ENCODE measurements at regions not wholly inside any gene's neighbourhood (a gene's known extent, or its start where the extent isn't known, plus 50 kb on each side); places are given as distances from the start of the nearest gene placed in this dataset.

DNA sequence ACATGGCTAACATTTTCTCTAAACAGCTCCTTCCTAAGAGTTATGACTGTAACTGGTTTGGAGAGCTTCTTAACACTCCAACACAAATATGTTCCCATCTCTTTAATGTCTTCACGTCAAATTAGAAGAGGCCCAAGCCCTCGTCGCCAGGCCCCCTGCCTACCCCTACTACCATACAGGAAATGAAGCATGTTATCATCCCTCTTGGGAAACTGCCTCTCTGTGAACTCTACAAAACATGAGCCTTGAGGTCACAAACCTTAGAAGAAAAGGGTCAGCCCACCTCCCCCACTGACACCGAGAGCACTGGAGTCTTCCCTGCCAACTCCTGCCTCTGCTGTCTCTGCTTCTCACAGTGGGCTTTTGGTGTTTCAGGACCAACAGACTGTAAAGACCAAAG is 243.1 kb upstream of the STT3B start:
- Mint-ChIP-seq H3K4me1 (peaks cover 39% of the 10 kb centered on the region), H3K9me3 (peaks cover 11% of the 10 kb centered on the region), H3K4me3 (no peak overlapping the region), H3K36me3 (ENCODE audit: low read depth) (no peaks in the 10 kb centered on the region), H3K27ac (peak overlapping the region; percentile 45), H3K27me3 (peaks cover 2% of the 10 kb centered on the region)
- no peak for DNase-seq
- intact Hi-C loops (cut with micrococcal nuclease), result loop anchor here (2.0 to 10.0 kb wide), 4 partner anchors 41 to 685 kb away; no protein-coding TSS in a partner anchor

DNA sequence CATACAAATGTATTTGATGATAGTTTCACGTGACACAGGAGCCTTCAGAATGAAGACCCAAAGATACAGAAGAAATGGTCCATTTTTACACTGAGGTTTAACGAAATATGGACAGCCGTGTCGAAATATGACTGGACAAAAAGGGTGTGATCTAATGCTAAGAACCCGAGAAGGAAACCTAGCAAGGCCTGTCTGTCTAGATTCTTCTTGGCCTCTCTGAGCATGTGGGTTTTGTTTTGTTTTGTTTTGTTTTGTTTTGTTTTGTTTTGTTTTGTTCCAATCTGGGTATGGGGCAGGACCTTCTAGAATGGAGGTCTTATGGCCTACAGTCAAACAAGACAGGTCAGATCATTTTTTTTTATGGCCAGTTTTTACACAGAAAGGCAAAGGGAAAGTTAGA is 242.7 kb upstream of the STT3B start:
- peaks cover 39% of the 10 kb centered on the region for H3K4me1 Mint-ChIP-seq
- H3K4me3 Mint-ChIP-seq, result no peak overlapping the region
- H3K27ac Mint-ChIP-seq, result peak overlapping the region; percentile 68
- DNase-seq, result no peak
- H3K9me3 Mint-ChIP-seq, result peaks cover 11% of the 10 kb centered on the region
- no peaks in the 10 kb centered on the region for H3K36me3 Mint-ChIP-seq (ENCODE audit: low read depth)
- intact Hi-C loops (cut with micrococcal nuclease), result no loop called here
- peaks cover 2% of the 10 kb centered on the region for H3K27me3 Mint-ChIP-seq

DNA sequence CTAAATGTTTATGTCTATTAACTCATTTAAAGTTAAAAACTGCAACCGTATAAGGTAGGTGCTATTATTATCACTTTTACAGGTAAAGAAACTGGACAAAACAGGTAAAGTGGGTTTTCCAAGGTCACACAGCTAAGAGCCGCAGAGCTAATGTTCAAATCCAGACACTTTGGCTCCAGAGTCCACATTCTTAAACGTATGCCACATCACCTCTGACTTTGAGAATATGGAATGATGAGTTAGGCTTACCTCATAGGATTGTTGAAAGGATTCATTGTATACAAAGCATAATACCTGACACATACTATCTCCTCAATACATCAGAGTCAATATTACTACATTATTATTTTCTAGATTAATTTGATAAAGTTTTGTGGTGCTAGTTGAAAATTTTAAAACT is 240.9 kb upstream of the STT3B start:
- Mint-ChIP-seq H3K4me1 (peaks cover 37% of the 10 kb centered on the region), H3K4me3 (no peak overlapping the region), H3K9me3 (peaks cover 11% of the 10 kb centered on the region), H3K36me3 (ENCODE audit: low read depth) (no peaks in the 10 kb centered on the region), H3K27ac (no peak overlapping the region), H3K27me3 (peaks cover 2% of the 10 kb centered on the region)
- intact Hi-C loops (cut with micrococcal nuclease), result no loop called here
- no peak for DNase-seq

DNA sequence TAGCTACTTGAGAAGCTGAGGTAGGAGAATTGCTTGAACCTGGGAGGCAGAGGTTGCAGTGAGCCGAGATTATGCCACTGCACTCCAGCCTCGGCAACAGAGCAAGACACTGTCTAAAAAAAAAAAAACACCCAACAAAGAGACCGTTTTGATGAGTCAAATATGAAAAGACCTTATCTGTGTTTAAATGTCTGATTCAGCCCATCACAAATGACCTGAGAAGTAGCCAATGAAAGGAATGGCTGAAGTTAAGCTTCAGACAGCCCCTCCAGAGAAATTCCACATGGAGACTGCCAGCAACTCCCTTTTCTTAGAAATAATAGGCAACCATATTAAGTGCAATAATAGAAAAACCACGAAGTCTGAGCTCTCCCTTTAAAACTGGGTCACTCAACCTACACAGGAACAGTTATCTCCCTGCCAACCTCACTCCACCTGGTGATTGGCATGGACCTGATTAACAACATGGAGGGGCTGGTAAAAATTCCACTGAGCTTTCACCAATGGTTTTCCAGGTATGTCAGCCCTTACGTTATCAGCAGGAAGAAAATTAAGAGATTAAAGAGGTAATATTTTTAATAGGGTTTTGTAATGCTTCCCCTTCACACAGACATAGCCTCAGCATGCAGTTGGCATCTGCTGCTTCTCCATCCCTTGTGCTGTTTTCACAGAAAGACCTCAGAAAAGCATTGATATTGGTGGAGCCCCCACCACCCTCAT is 238.1 kb upstream of the STT3B start:
- peaks cover 23% of the 10 kb centered on the region for H3K9me3 Mint-ChIP-seq
- H3K36me3 Mint-ChIP-seq (ENCODE audit: low read depth), result peaks cover 7% of the 10 kb centered on the region
- intact Hi-C loops (cut with micrococcal nuclease), result no loop called here
- peaks cover 2% of the 10 kb centered on the region for H3K27me3 Mint-ChIP-seq
- no peak overlapping the region for H3K27ac Mint-ChIP-seq
- DNase-seq, result no peak
- peaks cover 14% of the 10 kb centered on the region for H3K4me1 Mint-ChIP-seq
- no peak overlapping the region for H3K4me3 Mint-ChIP-seq

DNA sequence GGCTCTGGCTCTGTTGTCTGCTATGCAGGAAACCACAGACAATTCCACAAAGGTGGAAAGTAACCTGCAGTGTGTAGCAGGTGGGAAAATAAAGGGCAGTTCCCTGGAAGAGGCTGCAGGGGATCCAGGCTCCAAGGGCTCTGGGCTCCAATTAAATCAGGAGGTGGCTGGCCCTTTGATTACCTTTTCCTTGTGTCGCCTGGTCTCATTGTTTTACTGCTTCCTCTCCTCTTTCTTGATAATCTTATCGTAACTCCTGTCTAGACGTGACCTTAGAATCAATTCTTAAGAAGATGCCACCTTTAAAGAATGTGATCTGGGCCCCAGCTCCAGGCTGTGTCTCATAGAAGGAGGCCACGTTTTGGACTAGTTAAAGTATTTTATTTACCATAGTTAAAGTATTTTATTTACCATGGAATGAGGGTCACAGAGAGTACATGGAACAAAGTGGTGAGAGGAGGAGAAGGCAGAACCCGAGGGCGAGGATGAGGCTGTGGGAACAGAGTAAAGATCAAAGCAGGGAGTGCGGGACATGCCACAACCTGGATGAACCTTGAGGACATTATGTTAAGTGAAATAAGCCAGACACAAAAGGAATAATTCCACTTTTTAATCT is 237.5 kb upstream of the STT3B start:
- H3K36me3 Mint-ChIP-seq (ENCODE audit: low read depth), result peaks cover 7% of the 10 kb centered on the region
- DNase-seq, result no peak
- peaks cover 23% of the 10 kb centered on the region for H3K9me3 Mint-ChIP-seq
- H3K27ac Mint-ChIP-seq, result no peak overlapping the region
- peaks cover 7% of the 10 kb centered on the region for H3K4me1 Mint-ChIP-seq
- H3K27me3 Mint-ChIP-seq, result peaks cover 2% of the 10 kb centered on the region
- intact Hi-C loops (cut with micrococcal nuclease), result no loop called here
- H3K4me3 Mint-ChIP-seq, result no peak overlapping the region

DNA sequence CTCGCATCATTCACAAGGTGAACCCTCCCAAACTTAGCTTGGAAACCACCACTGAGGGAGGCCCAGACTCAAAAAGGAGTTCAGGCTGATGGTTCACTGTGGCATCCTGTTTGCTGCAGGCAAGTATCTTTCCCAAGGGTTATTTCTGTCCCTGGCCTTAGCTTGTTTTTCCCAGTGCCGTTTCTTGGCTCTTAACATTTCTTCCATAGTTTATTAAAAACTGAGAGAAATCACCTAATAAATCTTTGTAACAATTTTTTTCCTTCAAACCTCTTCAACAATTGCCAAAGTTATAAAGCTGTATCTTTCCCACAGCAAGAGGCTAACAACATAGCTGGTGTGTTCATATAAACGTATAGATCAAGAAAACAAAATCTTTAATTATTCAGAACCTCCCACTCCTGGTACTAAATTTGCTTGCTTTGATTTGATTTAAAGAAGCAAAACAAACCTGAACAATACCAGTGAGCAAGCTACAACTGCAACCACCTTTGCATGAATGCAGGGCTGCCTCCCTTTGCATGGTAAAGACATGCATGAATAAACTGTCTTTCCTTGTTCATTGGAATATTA is 234.9 kb upstream of the STT3B start:
- Mint-ChIP-seq H3K4me1 (no peaks in the 10 kb centered on the region), H3K27ac (no peak overlapping the region), H3K36me3 (ENCODE audit: low read depth) (peaks cover 9% of the 10 kb centered on the region), H3K9me3 (peaks cover 27% of the 10 kb centered on the region), H3K27me3 (no peaks in the 10 kb centered on the region), H3K4me3 (no peak overlapping the region)
- DNase-seq, result no peak
- intact Hi-C loops (cut with micrococcal nuclease), result no loop called here

DNA sequence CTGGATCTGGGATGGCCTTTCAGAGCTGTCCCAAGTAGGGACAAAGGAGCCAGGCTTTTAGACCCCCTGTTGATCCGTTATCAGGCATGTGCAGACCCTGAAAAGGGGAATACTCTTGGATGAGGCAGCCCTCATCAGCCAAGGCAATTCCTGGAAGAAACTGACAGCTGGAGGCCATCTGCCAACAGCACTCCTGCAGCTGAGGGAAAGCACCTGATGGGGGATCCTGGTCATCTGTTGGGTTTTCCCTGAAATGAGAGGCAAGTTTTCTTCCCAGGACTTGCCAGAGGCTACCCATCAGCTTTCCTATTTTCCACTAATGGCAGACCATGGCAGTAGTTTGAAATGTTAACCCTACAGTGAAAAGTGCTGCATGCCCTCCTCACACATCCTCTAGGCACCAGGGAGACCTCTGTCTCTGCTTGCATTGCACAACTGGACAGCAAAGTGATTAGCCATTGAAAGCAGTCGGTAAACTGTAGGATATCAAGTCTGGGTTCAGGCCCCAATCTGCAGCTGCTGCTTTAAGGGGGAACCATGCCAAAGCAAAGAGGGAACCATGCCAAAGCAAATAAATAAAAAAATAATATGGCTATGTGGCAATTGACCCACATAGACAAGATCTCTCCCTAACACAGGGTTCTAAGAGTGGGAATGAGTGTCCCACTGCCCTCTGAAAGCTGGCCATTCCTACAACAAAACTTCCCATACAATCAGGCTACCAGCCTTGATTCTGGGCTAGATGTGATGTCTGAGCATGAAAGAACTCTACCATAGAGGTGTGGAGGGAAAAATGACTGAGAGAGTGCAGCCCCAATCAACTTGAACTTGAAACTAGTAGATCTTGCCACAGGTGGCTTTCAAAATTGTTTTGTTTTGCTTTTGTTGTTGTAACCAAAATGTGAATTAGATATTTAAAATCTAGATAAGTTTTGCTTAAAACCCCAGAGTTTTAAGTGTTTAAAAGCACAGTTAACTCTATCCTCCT is 232.0 kb upstream of the STT3B start:
- no peak for DNase-seq
- Mint-ChIP-seq H3K4me1 (no peaks in the 10 kb centered on the region), H3K4me3 (no peak overlapping the region), H3K36me3 (ENCODE audit: low read depth) (peaks cover 9% of the 10 kb centered on the region), H3K27ac (no peak overlapping the region), H3K9me3 (peaks cover 29% of the 10 kb centered on the region), H3K27me3 (no peaks in the 10 kb centered on the region)
- intact Hi-C loops (cut with micrococcal nuclease), result no loop called here

DNA sequence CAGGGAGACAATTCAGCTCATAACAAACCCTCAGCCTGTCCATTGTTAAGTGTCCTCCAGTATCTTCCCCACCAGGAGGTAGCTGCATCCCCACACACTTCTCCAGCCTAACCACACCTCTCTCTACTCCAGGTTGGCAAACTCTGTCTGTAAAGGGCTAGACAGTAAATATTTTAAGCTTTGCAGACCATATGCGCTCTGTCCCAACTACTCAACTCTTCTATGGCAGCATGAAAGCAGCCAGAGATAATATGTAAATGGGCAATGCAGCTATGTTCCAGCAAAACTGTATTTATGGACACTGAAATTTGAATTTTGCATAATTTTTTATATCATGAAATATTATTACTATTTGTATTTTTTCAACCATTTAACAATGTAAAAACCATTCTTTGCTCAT is 230.4 kb upstream of the STT3B start:
- H3K4me3 Mint-ChIP-seq, result no peak overlapping the region
- no peaks in the 10 kb centered on the region for H3K4me1 Mint-ChIP-seq
- no peak overlapping the region for H3K27ac Mint-ChIP-seq
- peaks cover 37% of the 10 kb centered on the region for H3K9me3 Mint-ChIP-seq
- intact Hi-C loops (cut with micrococcal nuclease), result no loop called here
- peaks cover 9% of the 10 kb centered on the region for H3K36me3 Mint-ChIP-seq (ENCODE audit: low read depth)
- no peaks in the 10 kb centered on the region for H3K27me3 Mint-ChIP-seq
- DNase-seq, result no peak

DNA sequence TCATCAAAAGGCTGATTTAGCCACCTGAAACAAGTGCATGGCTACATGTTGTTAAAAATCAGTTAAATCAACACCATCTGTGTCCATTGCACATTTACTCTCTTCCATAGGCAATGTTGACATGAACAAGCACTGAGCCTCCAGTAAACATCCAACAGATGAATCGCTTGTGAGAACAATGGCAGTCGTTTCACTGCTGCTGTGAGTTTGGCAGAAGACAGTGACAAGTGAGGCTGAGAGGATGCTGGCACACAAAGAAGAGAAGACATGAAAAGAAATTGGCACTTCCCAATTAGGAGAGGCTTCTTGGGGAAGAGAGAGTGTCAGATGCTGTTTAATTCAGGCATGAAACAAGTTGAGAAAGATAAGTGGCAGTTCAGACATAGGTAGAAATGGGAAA is 227.4 kb upstream of the STT3B start:
- Mint-ChIP-seq H3K27me3 (no peaks in the 10 kb centered on the region), H3K9me3 (peaks cover 25% of the 10 kb centered on the region), H3K4me3 (no peak overlapping the region), H3K4me1 (peaks cover 3% of the 10 kb centered on the region), H3K27ac (no peak overlapping the region), H3K36me3 (ENCODE audit: low read depth) (peaks cover 2% of the 10 kb centered on the region)
- intact Hi-C loops (cut with micrococcal nuclease), result no loop called here
- no peak for DNase-seq

DNA sequence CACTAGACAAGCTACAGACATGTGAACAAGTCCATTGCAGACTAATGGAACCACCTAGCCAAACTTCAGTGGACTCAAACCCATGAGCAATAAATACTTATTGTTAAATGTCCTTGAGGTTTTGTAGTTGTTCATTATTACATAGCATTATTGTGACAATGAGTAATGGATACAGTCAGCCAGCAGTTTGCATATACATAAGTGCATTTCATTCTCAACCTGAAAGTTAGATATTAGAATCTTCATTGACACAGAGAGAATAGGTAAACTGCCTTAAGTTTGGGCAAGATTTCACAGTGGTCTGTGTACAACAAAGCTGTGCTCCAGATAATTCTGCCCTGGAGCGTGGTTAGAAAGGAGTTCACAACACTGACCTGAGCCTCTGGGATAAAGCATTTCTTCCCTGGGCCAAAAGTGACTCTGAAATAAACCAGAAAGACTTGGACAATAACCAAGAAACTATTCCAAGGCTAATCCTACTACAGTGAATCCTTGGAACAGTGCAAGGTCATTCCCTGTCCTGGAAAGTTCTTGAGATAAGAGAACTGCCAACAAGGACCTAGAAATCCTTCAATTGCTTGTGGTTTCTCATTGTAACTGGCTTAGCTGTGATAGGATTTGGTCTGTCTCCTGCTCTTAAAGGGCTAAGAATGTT is 225.5 kb upstream of the STT3B start:
- no peaks in the 10 kb centered on the region for H3K27me3 Mint-ChIP-seq
- H3K4me3 Mint-ChIP-seq, result no peak overlapping the region
- H3K36me3 Mint-ChIP-seq (ENCODE audit: low read depth), result no peaks in the 10 kb centered on the region
- peaks cover 18% of the 10 kb centered on the region for H3K9me3 Mint-ChIP-seq
- intact Hi-C loops (cut with micrococcal nuclease), result no loop called here
- peaks cover 6% of the 10 kb centered on the region for H3K4me1 Mint-ChIP-seq
- no peak for DNase-seq
- no peak overlapping the region for H3K27ac Mint-ChIP-seq

DNA sequence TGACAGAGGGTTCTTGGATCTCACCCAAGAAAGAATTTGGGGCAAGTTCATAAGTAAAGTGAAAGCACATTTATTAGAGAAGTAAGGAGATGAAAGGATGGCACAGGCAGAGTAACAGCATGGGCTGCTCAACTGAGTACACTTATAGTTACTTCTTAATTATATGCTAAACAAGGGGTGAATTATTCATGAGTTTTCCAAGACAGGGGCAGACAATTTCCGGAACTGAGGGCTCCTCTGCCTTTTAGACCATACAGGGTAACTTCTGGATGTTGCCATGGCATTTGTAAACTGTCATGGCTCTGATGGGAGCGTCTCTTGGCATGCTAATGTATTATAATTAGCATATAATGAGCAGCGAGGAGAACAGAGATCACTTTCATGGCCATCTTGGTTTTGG is 221.2 kb upstream of the STT3B start:
- Mint-ChIP-seq H3K4me3 (no peak overlapping the region), H3K27ac (no peak overlapping the region), H3K9me3 (peaks cover 23% of the 10 kb centered on the region), H3K36me3 (ENCODE audit: low read depth) (peaks cover 6% of the 10 kb centered on the region), H3K4me1 (peaks cover 7% of the 10 kb centered on the region), H3K27me3 (no peaks in the 10 kb centered on the region)
- DNase-seq, result no peak
- intact Hi-C loops (cut with micrococcal nuclease), result no loop called here

DNA sequence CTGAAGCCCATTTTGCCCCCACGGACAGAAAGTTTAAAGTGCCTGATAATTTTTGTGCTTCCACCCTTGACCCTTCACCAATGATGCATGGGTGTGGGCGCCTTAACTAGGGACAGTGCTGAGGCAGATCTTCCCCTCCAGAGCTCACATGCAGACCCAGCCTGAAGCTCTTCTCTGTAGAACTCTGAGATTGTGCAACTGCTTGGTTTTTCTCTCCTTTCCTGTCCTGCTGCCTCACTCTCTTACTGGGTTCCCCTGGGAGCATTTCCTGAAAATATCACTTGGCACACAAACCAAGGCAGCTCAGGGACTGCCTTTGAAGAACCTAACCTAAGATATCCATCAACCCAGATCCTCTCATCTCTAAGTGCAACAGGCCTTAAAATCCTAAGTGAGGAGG is 220.3 kb upstream of the STT3B start:
- no peak for DNase-seq
- Mint-ChIP-seq H3K4me3 (no peak overlapping the region), H3K9me3 (peaks cover 21% of the 10 kb centered on the region), H3K27me3 (no peaks in the 10 kb centered on the region), H3K36me3 (ENCODE audit: low read depth) (peaks cover 8% of the 10 kb centered on the region), H3K4me1 (peaks cover 7% of the 10 kb centered on the region), H3K27ac (no peak overlapping the region)
- intact Hi-C loops (cut with micrococcal nuclease), result no loop called here

DNA sequence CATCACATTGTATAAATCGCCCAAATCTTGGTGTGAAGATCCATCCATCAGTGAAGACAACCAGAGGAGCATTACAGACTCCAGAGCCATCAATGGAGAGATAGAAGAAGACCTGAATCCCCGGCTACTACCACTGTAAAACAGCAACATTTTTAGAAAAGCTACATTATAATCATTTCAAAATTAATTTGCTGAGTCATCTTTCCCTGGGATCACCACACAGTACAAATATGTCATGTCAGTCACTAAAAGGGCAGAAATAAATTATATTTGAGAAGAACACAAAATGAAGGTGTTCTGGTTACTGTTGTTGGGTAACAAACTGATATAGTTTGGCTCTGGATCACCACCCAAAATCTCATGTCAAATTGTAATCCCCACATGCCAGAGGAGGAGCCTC is 218.5 kb upstream of the STT3B start:
- Mint-ChIP-seq H3K27ac (no peak overlapping the region), H3K9me3 (peaks cover 17% of the 10 kb centered on the region), H3K36me3 (ENCODE audit: low read depth) (peaks cover 8% of the 10 kb centered on the region), H3K4me3 (no peak overlapping the region), H3K4me1 (peaks cover 5% of the 10 kb centered on the region), H3K27me3 (no peaks in the 10 kb centered on the region)
- no peak for DNase-seq
- intact Hi-C loops (cut with micrococcal nuclease), result no loop called here
